Uterus (tissue), 2 donors: ENCODE measurements at regions not wholly inside any gene's neighbourhood (a gene's known extent, or its start where the extent isn't known, plus 50 kb on each side); places are given as distances from the start of the nearest gene placed in this dataset.

Experiments used
- POLR2A ChIP-seq, 2 donors: fragments of 450-650 bp; IDR thresholded peaks; one replicate each; pipeline ENCODE4 v1.6.1; 2016; ENCODE audit warnings: antibody characterized with exemption in 2 of 2, mild to moderate bottlenecking in 1 of 2, moderate library complexity in 1 of 2
- TF ChIP-seq, protein P1 (sequence below), 4 experiments: fragments of 200-600 bp in 2 of 4; fragments of 450-650 bp in 2 of 4; sonication (generic) in 2 of 4; IDR thresholded peaks; one replicate each; pipeline ENCODE4 v1.5.1; 2016 to 2019; ENCODE audit warnings: antibody characterized with exemption in 4 of 4, mild to moderate bottlenecking in 2 of 4, moderate library complexity in 1 of 4

DNA sequence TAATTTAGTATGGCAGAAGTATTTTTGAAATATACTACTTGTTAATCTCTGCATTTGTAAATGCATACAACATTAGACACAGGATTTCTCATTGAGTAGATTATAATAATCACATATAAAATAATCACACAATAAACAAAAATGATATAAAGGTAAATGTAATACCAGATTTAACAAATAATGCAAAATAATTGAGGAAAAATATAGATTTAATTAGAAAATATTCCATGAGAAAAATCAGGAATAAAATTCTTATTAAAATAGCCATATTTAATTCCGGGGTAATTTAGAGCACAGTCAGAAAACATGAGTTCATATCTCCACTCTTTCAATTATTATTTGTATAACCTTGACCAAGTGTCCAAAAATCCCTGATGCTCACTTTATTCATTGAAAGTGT, 385.9 kb upstream of the SYT4 start:
- TF ChIP-seq, protein P1, sequence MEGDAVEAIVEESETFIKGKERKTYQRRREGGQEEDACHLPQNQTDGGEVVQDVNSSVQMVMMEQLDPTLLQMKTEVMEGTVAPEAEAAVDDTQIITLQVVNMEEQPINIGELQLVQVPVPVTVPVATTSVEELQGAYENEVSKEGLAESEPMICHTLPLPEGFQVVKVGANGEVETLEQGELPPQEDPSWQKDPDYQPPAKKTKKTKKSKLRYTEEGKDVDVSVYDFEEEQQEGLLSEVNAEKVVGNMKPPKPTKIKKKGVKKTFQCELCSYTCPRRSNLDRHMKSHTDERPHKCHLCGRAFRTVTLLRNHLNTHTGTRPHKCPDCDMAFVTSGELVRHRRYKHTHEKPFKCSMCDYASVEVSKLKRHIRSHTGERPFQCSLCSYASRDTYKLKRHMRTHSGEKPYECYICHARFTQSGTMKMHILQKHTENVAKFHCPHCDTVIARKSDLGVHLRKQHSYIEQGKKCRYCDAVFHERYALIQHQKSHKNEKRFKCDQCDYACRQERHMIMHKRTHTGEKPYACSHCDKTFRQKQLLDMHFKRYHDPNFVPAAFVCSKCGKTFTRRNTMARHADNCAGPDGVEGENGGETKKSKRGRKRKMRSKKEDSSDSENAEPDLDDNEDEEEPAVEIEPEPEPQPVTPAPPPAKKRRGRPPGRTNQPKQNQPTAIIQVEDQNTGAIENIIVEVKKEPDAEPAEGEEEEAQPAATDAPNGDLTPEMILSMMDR (IDR thresholded peaks at IDR 0.05), result no peak
- no peak for TF ChIP-seq POLR2A (IDR thresholded peaks at IDR 0.05)
